NCI-H82 (cell line): ENCODE measurements at regions not wholly inside any gene's neighbourhood (a gene's known extent, or its start where the extent isn't known, plus 50 kb on each side); places are given as distances from the start of the nearest gene placed in this dataset.

Experiments used
- DNase-seq: peaks from one replicate; lab custom pipeline; 2025; lab: John Stamatoyannopoulos, UW

DNA sequence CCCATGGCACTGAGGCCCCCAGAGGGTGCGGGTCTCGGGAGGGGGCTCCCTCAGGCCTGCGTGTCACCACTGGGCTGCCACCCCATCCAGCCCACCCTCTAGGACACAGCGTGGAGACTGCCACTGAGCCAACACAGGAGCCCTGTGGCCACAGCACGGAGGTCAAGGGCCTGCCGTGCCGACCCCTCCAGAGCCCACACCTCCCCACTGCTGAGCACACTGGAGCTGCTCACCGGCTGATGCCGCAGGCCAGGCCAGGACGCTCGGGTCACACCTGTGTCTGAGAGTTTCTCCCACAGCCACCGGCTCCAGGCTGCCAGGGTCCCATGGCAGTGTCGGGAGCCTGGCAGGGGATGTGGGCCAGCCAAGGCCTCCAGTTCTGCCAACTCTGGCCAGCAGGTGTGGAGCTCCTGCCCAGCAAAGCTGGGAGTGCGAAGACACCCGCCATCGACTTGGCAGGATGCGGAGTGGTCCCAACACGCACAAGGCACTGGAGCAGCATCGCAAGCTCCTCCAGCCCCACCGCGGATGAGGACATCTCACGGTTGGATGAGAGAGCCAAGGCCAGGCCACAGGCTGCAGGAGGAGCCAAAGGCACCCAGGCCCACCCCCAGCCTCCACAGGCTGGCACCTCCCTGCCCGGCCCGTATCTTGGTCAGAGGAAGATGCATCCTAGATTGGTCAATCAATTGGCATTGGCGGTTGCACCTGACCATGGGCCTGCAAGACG lies 187.1 kb downstream of the BRD1 start:
- DNase-seq = no peak

GRCh38 chr22:49639956-49640355 lies 187.7 kb downstream of the BRD1 start:
- DNase-seq = no peak

- DNase-seq = no peak
Measured at GRCh38 chr22:49638788-49639187, 188.9 kb downstream of the BRD1 start.

GRCh38 chr22:49638001-49638400 lies 189.7 kb downstream of the BRD1 start:
- no peak for DNase-seq

GRCh38 chr22:49637255-49637760 lies 190.4 kb downstream of the BRD1 start:
- no peak for DNase-seq

DNA sequence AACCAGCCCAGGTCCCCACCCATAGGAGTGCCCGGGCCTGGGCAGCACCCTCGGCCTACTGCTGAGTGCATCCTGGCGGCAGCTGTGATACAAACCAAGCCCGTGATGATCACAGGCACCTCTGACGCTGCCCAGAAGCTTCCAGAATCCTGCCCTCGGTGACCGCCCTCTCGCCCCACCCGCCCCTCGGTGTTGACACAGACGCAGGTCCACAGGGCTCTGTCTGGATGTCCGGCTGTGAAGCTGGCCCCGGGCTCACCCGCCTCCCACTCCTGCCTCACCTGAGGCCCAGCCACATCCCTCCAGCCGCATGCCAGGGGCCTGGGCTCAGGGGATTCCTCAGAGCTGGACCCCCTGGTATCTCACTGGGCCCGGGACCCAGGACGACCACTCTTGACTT lies 191.0 kb downstream of the BRD1 start:
- no peak for DNase-seq

DNA sequence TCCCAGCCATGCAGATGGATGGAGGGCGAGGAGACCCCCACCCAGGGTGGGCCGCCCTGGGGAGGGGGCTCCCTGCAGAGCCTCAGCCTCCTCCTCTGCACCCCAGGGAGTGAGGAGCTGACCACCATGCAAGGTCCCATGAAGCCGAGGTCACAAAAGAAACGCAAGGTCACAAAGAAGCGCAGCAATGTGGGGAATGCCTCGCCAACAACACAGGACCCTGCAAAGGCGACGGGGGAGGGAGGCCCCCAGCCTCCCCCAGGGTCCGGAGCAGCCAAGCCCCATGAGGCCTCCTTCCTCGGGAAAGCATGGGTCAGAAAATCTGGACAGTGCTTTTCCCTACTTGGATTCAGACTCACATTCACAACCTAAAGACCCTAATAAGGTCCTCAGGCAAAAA lies 191.5 kb downstream of the BRD1 start:
- no peak for DNase-seq

- DNase-seq = no peak
Measured at GRCh38 chr22:49634006-49634772, 193.5 kb downstream of the BRD1 start.

DNA sequence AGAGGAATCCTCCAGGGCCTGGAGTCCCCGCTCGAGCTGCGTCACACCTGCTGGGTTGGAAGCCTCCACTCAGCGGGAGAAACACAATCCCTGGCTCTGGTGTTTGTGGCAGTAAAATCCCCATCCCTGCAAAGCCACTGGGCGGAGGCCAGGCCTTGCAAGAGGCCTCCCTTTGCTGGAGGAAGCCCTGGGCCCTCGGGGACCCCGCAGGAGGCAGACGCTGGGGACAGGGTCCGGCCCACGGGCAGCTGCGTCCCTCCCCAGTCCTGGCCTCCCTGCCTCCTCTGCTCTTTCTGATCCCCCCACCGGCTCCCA lies 194.7 kb downstream of the BRD1 start:
- DNase-seq = no peak

GRCh38 chr22:49632199-49633009 lies 195.3 kb downstream of the BRD1 start:
- peak; percentile 43 for DNase-seq

DNA sequence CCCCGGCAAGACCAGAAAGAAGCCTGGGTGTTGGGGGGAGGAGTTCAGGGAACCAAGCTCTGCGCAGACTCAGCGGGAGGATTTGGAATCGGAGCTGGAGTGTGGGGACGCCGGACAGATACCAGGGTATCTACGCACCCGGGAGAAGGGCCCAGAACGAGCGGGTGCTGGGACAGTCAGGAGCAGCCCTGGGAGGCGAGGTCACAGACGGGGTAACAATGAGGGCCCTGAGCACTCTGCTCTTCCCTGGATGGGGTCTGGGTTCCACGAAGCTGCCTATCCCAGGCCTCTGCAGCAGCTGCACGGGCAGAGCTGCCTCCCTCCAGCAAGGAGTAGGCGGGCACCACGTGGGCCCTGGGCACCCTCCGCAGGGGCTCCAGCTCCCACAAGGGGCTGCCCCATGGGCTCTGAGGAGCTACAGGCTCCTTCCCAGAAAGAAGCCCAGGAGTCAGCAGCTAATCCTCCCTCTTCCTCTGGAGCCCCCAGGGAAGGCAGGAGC lies 197.2 kb downstream of the BRD1 start:
- DNase-seq = no peak

GRCh38 chr22:49629586-49630447 lies 197.9 kb downstream of the BRD1 start:
- DNase-seq = peak; percentile 12

- DNase-seq = no peak
Measured at GRCh38 chr22:49629261-49629570, 198.5 kb downstream of the BRD1 start.

DNA sequence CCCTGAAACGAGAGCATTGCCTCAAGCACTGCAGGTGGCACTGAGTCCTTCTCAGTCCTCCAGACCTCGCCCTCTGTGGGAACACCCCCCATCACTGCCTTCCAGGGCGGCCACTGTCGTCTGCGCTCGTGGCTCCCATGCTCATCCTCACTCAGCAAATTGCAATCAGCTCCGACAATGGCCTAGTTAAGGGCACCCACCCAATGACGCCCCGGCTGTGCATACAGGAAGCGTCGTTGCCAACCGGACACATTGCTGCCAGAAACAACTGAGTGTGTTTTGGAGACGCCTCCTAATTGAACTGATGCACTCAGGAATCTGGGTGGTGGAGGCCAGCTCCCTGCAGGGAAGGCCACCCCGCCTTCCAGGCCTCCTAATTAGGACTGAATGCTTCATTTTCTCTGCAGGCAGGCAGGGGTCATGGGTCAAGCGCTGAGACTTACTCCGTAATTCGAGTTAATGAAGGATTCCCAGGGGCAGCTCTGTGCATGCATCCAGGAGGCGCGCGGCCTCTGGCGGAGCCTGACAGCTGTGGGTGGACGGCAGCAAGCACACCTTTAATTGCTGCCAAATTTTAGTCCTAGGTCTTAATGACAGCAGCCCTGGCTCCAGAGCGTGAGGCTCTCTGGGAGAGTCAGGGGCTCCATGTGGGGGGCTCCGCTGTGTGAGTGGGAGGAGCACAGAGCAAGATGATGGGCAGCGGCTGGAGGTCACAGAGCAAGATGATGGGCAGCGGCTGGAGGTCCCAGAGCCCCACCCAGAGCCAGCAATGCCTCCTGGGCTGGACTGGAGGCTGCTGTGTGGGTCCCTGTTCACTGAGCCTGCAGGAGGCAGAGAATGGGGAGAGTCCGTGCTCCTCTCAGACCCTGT lies 199.0 kb downstream of the BRD1 start:
- DNase-seq = no peak

- DNase-seq = no peak
Measured at GRCh38 chr22:49627217-49628181, 200.2 kb downstream of the BRD1 start.

DNA sequence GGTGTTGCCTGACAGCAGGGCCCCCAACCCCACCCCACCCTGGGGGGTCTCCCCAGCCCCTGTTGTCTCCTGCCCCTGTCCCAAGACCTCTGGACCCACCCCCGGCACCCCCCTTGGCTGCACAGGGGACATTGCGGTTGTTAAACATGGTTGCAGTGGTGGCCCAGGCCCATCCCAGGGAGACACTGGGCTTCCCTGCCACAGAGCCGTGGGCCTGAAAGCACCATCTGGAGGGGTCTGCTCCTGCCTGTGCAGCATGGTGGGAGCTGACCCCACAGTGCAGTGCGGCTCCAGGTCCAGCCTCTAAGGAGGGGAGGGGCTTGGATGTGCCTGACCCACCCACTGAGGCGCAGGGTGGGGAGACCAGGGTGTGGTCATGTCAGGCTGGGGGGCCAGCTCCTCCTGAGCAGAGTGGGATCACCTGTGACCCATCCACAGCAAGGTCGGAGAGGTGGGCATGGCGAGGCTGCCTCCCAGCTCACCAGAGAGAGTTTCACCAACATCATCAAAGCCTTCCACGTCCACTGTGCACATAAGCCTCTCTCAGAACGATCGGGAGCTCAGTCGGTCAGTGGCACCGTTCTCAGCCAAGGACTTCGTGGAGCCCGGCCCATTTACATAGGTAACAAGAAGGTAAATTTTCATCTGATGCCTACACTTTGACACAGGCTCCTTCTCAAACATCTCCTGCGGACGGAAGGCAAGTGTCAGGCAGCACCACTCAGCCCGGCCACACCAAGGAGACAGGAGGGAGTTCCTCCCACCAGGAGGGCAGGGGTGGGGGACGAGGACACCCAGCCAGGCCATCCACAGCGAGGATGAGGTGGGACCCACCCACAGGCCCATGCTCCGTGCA lies 201.1 kb downstream of the BRD1 start:
- no peak for DNase-seq

GRCh38 chr22:49624421-49625177 lies 203.1 kb downstream of the BRD1 start:
- no peak for DNase-seq

- DNase-seq = no peak
Measured at GRCh38 chr22:49623715-49624114, 204.0 kb downstream of the BRD1 start.
